ENCODE measurements at regions not wholly inside any gene's neighbourhood (a gene's known extent, or its start where the extent isn't known, plus 50 kb on each side); places are given as distances from the start of the nearest gene placed in this dataset.

GRCh38 chr21:27086186-27086585 is 119.3 kb upstream of the ADAMTS5 start:
- TF ChIP-seq CTCF (IDR thresholded peaks at IDR 0.05): no peak
- TF ChIP-seq REST (IDR thresholded peaks at IDR 0.05; ENCODE audit: insufficient read depth in 1 of 2, low read depth in 2 of 2, low read length in 1 of 2): no peak
